K562 (cell line): ENCODE measurements at regions not wholly inside any gene's neighbourhood (a gene's known extent, or its start where the extent isn't known, plus 50 kb on each side); places are given as distances from the start of the nearest gene placed in this dataset.

Experiments
- GTF2F1 ChIP-seq: IDR thresholded peaks from 2 replicates; pipeline ENCODE4 v1.6.1; 2011; ENCODE audit warnings: low read depth, low read length, improper control_type of control experiment
- LCOR ChIP-seq: sonication (generic); formaldehyde crosslinking; IDR thresholded peaks from 2 replicates; pipeline ENCODE4 v1.8.0; 2022; ENCODE audit warnings: mild to moderate bottlenecking, missing genetic modification reagents
- MAFG ChIP-seq: fragments of 450-650 bp; conservative IDR thresholded peaks from 2 replicates; pipeline ENCODE4 v1.6.1; 2016; ENCODE audit warnings: missing genetic modification characterization, missing compliant biosample characterization
- PCBP2 ChIP-seq: fragments of 200-400 bp; formaldehyde crosslinking; IDR thresholded peaks from 2 replicates; pipeline ENCODE4 v1.6.1; 2018; ENCODE audit warnings: low read length, low read depth, mild to moderate bottlenecking, moderate library complexity; ENCODE audit not compliant: poor library complexity, severe bottlenecking
- PTRF ChIP-seq: fragments of 450-650 bp; IDR thresholded peaks from 2 replicates; pipeline ENCODE4 v1.6.1; 2016; ENCODE audit warnings: mild to moderate bottlenecking, missing genetic modification characterization, missing compliant biosample characterization
- RHOXF2B ChIP-seq: fragments of 250-450 bp; sonication (Bioruptor Pico); conservative IDR thresholded peaks from 2 replicates; pipeline ENCODE4 v1.5.1; 2021
- SMARCC2 ChIP-seq: fragments of 450-650 bp; IDR thresholded peaks from 2 replicates; pipeline ENCODE4 v1.6.1; 2017; ENCODE audit warnings: antibody characterized with exemption, moderate library complexity, mild to moderate bottlenecking, low read depth
- SREBF1 ChIP-seq: fragments of 150-350 bp; IDR thresholded peaks from 2 replicates; pipeline ENCODE4 v1.6.1; 2014; ENCODE audit warnings: antibody characterized with exemption, low read depth, low read length, borderline replicate concordance
- ZBTB7A ChIP-seq: IDR thresholded peaks from 2 replicates; pipeline ENCODE4 v1.6.1; 2011; ENCODE audit warnings: low read depth, mild to moderate bottlenecking, low read length, moderate library complexity, borderline replicate concordance; ENCODE audit not compliant: control insufficient read depth
- ZNF695 ChIP-seq: fragments of 450-650 bp; formaldehyde crosslinking; IDR thresholded peaks from 2 replicates; pipeline ENCODE4 v1.4.0; 2020; ENCODE audit warnings: mild to moderate bottlenecking, moderate library complexity
- TF ChIP-seq, protein P1 (sequence below): fragments of 250-450 bp; sonication (Bioruptor Pico); IDR thresholded peaks from 2 replicates; pipeline ENCODE4 v1.4.0; 2020; ENCODE audit warnings: mild to moderate bottlenecking, moderate library complexity, borderline replicate concordance
- TF ChIP-seq, protein P2 (sequence below): sonication (generic); formaldehyde crosslinking; IDR thresholded peaks from 2 replicates; pipeline ENCODE4 v1.8.1; 2023; ENCODE audit warnings: mild to moderate bottlenecking, missing genetic modification reagents
- TF ChIP-seq, protein P3 (sequence below): fragments of 250-450 bp; sonication (Bioruptor Pico); IDR thresholded peaks from 2 replicates; pipeline ENCODE4 v1.8.0; 2021; ENCODE audit warnings: mild to moderate bottlenecking, moderate library complexity
- TF ChIP-seq, protein P4 (sequence below): fragments of 450-650 bp; formaldehyde crosslinking; IDR thresholded peaks from 2 replicates; pipeline ENCODE4 v1.4.0; 2020; ENCODE audit warnings: mild to moderate bottlenecking, moderate library complexity
- TF ChIP-seq, protein P5 (sequence below): fragments of 450-650 bp; IDR thresholded peaks from 2 replicates; pipeline ENCODE4 v1.6.1; 2016; ENCODE audit warnings: low read depth, mild to moderate bottlenecking, moderate library complexity
- TF ChIP-seq, protein P6 (sequence below): fragments of 450-650 bp; IDR thresholded peaks from 2 replicates; pipeline ENCODE4 v1.6.1; 2016
- TF ChIP-seq, protein P7 (sequence below): sonication (generic); formaldehyde crosslinking; IDR thresholded peaks from 2 replicates; pipeline ENCODE4 v1.4.0; 2020; ENCODE audit warnings: mild to moderate bottlenecking, missing genetic modification reagents

DNA sequence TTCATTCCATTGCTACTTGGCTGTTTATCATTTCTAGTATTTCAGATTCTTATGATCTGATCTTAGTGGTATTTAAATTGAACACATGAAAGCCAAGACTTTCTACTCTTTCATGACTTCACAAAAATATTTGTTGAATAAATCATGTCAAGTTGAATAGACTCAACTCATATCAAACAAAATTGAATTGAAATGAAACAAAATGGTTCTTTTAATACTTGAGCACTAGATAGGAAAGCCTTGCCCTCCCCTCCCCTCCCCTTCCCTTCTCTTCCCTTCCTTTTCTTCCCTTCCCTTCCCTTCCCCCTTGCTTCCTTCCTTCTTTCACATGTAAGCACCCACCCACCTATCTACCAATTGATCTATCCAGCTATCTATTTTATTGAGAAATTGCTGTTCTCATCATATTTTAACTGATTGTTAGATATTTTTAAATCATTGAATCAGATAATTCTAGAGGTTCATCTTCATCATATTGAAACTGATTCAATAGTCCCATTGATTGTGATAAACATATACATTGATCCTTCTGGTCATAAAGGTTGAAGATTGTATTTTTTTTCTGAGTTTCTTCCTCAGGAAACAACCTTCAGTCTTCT lies 2015.9 kb downstream of the LRRC4C start (continued):
- TF ChIP-seq, protein P1, sequence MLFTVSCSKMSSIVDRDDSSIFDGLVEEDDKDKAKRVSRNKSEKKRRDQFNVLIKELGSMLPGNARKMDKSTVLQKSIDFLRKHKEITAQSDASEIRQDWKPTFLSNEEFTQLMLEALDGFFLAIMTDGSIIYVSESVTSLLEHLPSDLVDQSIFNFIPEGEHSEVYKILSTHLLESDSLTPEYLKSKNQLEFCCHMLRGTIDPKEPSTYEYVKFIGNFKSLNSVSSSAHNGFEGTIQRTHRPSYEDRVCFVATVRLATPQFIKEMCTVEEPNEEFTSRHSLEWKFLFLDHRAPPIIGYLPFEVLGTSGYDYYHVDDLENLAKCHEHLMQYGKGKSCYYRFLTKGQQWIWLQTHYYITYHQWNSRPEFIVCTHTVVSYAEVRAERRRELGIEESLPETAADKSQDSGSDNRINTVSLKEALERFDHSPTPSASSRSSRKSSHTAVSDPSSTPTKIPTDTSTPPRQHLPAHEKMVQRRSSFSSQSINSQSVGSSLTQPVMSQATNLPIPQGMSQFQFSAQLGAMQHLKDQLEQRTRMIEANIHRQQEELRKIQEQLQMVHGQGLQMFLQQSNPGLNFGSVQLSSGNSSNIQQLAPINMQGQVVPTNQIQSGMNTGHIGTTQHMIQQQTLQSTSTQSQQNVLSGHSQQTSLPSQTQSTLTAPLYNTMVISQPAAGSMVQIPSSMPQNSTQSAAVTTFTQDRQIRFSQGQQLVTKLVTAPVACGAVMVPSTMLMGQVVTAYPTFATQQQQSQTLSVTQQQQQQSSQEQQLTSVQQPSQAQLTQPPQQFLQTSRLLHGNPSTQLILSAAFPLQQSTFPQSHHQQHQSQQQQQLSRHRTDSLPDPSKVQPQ: no peak
- TF ChIP-seq, protein P2, sequence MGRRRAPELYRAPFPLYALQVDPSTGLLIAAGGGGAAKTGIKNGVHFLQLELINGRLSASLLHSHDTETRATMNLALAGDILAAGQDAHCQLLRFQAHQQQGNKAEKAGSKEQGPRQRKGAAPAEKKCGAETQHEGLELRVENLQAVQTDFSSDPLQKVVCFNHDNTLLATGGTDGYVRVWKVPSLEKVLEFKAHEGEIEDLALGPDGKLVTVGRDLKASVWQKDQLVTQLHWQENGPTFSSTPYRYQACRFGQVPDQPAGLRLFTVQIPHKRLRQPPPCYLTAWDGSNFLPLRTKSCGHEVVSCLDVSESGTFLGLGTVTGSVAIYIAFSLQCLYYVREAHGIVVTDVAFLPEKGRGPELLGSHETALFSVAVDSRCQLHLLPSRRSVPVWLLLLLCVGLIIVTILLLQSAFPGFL: no peak
- TF ChIP-seq, protein P3, sequence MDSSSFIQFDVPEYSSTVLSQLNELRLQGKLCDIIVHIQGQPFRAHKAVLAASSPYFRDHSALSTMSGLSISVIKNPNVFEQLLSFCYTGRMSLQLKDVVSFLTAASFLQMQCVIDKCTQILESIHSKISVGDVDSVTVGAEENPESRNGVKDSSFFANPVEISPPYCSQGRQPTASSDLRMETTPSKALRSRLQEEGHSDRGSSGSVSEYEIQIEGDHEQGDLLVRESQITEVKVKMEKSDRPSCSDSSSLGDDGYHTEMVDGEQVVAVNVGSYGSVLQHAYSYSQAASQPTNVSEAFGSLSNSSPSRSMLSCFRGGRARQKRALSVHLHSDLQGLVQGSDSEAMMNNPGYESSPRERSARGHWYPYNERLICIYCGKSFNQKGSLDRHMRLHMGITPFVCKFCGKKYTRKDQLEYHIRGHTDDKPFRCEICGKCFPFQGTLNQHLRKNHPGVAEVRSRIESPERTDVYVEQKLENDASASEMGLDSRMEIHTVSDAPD: no peak
- TF ChIP-seq MAFG (peak; percentile 51; the same call in 1 of the 2 replicates), SMARCC2 (no peak), LCOR (no peak), PTRF (no peak), PCBP2 (peak; percentile 57), RHOXF2B (CRISPR knock-in tag) (no peak), ZBTB7A (no peak), GTF2F1 (no peak), ZNF695 (CRISPR knock-in tag) (no peak), SREBF1 (no peak)
- TF ChIP-seq, protein P4, sequence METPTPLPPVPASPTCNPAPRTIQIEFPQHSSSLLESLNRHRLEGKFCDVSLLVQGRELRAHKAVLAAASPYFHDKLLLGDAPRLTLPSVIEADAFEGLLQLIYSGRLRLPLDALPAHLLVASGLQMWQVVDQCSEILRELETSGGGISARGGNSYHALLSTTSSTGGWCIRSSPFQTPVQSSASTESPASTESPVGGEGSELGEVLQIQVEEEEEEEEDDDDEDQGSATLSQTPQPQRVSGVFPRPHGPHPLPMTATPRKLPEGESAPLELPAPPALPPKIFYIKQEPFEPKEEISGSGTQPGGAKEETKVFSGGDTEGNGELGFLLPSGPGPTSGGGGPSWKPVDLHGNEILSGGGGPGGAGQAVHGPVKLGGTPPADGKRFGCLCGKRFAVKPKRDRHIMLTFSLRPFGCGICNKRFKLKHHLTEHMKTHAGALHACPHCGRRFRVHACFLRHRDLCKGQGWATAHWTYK: no peak
- TF ChIP-seq, protein P5, sequence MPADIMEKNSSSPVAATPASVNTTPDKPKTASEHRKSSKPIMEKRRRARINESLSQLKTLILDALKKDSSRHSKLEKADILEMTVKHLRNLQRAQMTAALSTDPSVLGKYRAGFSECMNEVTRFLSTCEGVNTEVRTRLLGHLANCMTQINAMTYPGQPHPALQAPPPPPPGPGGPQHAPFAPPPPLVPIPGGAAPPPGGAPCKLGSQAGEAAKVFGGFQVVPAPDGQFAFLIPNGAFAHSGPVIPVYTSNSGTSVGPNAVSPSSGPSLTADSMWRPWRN: no peak
- TF ChIP-seq, protein P6, sequence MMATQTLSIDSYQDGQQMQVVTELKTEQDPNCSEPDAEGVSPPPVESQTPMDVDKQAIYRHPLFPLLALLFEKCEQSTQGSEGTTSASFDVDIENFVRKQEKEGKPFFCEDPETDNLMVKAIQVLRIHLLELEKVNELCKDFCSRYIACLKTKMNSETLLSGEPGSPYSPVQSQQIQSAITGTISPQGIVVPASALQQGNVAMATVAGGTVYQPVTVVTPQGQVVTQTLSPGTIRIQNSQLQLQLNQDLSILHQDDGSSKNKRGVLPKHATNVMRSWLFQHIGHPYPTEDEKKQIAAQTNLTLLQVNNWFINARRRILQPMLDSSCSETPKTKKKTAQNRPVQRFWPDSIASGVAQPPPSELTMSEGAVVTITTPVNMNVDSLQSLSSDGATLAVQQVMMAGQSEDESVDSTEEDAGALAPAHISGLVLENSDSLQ: no peak
- TF ChIP-seq, protein P7, sequence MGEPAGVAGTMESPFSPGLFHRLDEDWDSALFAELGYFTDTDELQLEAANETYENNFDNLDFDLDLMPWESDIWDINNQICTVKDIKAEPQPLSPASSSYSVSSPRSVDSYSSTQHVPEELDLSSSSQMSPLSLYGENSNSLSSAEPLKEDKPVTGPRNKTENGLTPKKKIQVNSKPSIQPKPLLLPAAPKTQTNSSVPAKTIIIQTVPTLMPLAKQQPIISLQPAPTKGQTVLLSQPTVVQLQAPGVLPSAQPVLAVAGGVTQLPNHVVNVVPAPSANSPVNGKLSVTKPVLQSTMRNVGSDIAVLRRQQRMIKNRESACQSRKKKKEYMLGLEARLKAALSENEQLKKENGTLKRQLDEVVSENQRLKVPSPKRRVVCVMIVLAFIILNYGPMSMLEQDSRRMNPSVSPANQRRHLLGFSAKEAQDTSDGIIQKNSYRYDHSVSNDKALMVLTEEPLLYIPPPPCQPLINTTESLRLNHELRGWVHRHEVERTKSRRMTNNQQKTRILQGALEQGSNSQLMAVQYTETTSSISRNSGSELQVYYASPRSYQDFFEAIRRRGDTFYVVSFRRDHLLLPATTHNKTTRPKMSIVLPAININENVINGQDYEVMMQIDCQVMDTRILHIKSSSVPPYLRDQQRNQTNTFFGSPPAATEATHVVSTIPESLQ (CRISPR knock-in tag): no peak
